Esophagus squamous epithelium (tissue), 5 donors: ENCODE measurements at regions not wholly inside any gene's neighbourhood (a gene's known extent, or its start where the extent isn't known, plus 50 kb on each side); places are given as distances from the start of the nearest gene placed in this dataset.

ENCODE experiments used
- DNase-seq: peaks from one replicate; lab custom pipeline; 2025; lab: John Stamatoyannopoulos, UW
- H3K27ac ChIP-seq, 4 donors: fragments of 200-600 bp; sonication (generic); one replicate each; pipeline ENCODE4 v1.5.1; 2016 to 2019; ENCODE audit warnings: mild to moderate bottlenecking in 1 of 4
- H3K27me3 ChIP-seq, 4 donors: fragments of 200-600 bp; sonication (generic); 1 replicate in 3 of 4; 2 replicates in 1 of 4; pipeline versions ENCODE4 v1.5.1 to v1.6.0; 2017 to 2021; ENCODE audit warnings: antibody characterized with exemption in 1 of 4
- H3K36me3 ChIP-seq, 3 donors: fragments of 200-600 bp; sonication (generic); one replicate each; pipeline ENCODE4 v1.5.1; 2016 to 2019
- H3K4me1 ChIP-seq, 3 donors: fragments of 200-600 bp; sonication (generic); one replicate each; pipeline ENCODE4 v1.5.1; 2017 to 2019
- H3K4me3 ChIP-seq, 4 donors: fragments of 200-600 bp; sonication (generic); 1 replicate in 3 of 4; 2 replicates in 1 of 4; pipeline ENCODE4 v1.5.1; 2016 to 2019; ENCODE audit warnings: mild to moderate bottlenecking in 2 of 4, moderate library complexity in 1 of 4
- H3K9me3 ChIP-seq, 3 donors: fragments of 200-600 bp; sonication (generic); one replicate each; pipeline ENCODE4 v1.5.1; 2016 to 2019
- CTCF ChIP-seq, 6 experiments: fragments of 450-650 bp in 4 of 6; fragments of 200-600 bp in 2 of 6; sonication (generic) in 2 of 6; IDR thresholded peaks; one replicate each; pipeline ENCODE4 v1.5.1; 2016 to 2019; ENCODE audit warnings: antibody characterized with exemption in 6 of 6, mild to moderate bottlenecking in 4 of 6, moderate library complexity in 4 of 6
- POLR2A ChIP-seq, 4 donors: fragments of 450-650 bp; IDR thresholded peaks; one replicate each; pipeline ENCODE4 v1.6.1; 2017; ENCODE audit warnings: antibody characterized with exemption in 4 of 4, mild to moderate bottlenecking in 4 of 4, moderate library complexity in 3 of 4
- WGBS, 2 donors: methylation state at CpG; one replicate each; pipeline ENCODE4 v1.1.5; 2018; 5-methylcytosine and 5-hydroxymethylcytosine counted together
- intact Hi-C: fragments of 100-400 bp; cut with DNase I; formaldehyde crosslinking; loops from one replicate; pipeline ENCODE4 v1.15.0; 2022
- donor health status: DM: yes; HTN: yes; CAD: no.

- no peaks in the 10 kb centered on the region for H3K9me3 ChIP-seq
- DNase-seq = no peak
- intact Hi-C loops = no loop called here
- no peaks in the 10 kb centered on the region for H3K36me3 ChIP-seq
- peaks cover 0 to 8% (median 0%) of the 10 kb centered on the region in 4 donors for H3K27me3 ChIP-seq
- peaks cover 0 to 31% (median 10%) of the 10 kb centered on the region in 3 donors for H3K4me1 ChIP-seq
- H3K4me3 ChIP-seq = no peak overlapping the region
- H3K27ac ChIP-seq = no peak overlapping the region
- TF ChIP-seq POLR2A (IDR thresholded peaks at IDR 0.05) (no peak), CTCF (IDR thresholded peaks at IDR 0.05) (no peak)
Observed at GRCh38 chr2:216763396-216763795, 68.0 kb upstream of the IGFBP5 start.

DNA sequence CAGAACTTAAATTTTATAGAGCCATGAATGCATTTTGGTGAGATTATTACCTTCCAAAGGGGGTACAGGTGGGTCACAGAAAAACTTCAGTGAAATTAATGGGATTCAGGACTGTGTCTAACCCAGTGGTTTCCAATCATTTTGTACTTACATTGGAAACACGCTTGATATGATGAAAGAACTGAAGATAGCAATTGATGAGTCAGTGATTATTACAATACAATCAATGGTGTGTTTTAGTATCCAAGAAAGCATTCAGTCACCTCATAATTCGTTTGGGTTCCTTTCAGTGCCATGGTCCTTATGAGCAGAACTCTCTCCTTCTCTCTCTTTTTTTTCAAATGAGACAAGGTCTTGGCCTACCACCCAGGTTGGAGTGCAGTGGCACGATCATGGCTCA lies 66.5 kb upstream of the IGFBP5 start:
- H3K27ac ChIP-seq = no peak overlapping the region

DNA sequence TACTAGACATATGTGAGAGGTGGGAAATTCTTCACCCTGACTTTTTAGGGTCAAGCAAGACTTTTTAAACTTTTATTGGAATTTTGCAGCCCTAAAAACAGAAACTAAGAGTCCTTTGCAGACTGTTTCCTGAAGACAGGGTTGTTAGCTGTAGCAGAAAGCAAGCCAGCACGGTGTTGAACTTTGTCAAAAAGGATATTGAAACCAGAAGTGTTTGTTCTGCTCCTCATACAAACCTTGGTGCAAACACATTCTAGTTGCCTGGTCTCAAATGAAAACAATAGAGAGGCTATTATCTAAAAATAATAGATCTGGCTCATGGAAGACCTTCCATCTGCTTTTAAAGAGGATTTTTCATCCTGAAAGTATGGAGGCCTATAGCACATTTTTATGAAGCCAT lies 65.8 kb upstream of the IGFBP5 start:
- Histone ChIP-seq H3K36me3 (no peaks in the 10 kb centered on the region), H3K9me3 (no peaks in the 10 kb centered on the region), H3K4me3 (no peak overlapping the region), H3K27ac (no peak overlapping the region), H3K27me3 (peaks cover 0 to 8% (median 0%) of the 10 kb centered on the region in 4 donors), H3K4me1 (peaks cover 4 to 42% (median 12%) of the 10 kb centered on the region in 3 donors)
- WGBS, 2 donors = 19 to 21% methylated on average over 1 of the region's 1 CpG
- DNase-seq = no peak
- TF ChIP-seq CTCF (IDR thresholded peaks at IDR 0.05) (no peak), POLR2A (IDR thresholded peaks at IDR 0.05) (no peak)
- intact Hi-C loops = no loop called here

More for the DNA sequence above, 66.5 kb upstream of the IGFBP5 start:
- Histone ChIP-seq H3K4me3 (no peak overlapping the region), H3K4me1 (peaks cover 4 to 42% (median 15%) of the 10 kb centered on the region in 3 donors), H3K27me3 (peaks cover 0 to 8% (median 0%) of the 10 kb centered on the region in 4 donors), H3K9me3 (no peaks in the 10 kb centered on the region), H3K36me3 (no peaks in the 10 kb centered on the region)
- no peak for DNase-seq
- no peak for TF ChIP-seq POLR2A (IDR thresholded peaks at IDR 0.05)
- TF ChIP-seq CTCF (IDR thresholded peaks at IDR 0.05) = no peak
- intact Hi-C loops = no loop called here
- 75 to 84% methylated on average over 3 of the region's 3 CpGs for WGBS, 2 donors

- intact Hi-C loops = no loop called here
- Histone ChIP-seq H3K27me3 (no peaks in the 10 kb centered on the region), H3K36me3 (no peaks in the 10 kb centered on the region), H3K9me3 (no peaks in the 10 kb centered on the region), H3K4me3 (no peak overlapping the region), H3K4me1 (peaks cover 4 to 61% (median 14%) of the 10 kb centered on the region in 3 donors), H3K27ac (peak overlapping the region in 2 of 4 donors; percentile 9 to 32)
- 30 to 42% methylated on average over 7 to 8 of the region's 8 CpGs for WGBS, 2 donors
- no peak for DNase-seq
- TF ChIP-seq CTCF (IDR thresholded peaks at IDR 0.05) = no peak
Observed at GRCh38 chr2:216758256-216759155, 63.2 kb upstream of the IGFBP5 start.

DNA sequence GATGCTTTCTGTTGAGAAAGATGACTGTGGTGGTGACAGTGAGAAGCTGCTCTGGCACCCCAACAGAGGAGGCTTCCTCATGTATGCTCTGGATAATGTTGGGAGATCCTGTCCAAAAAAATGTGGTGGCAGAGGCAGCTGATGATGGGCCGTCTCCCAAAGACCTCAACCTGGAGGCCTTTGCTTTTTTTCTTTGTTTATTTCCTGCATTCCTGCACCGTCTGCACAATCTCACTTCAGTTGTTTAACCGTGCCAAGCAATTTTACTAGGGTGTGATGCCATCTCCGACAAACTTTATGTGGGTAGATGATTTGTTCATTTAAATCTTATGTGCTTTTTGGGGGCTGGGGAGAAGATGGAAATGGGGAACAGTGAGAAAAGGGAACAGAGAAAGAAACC lies 62.2 kb upstream of the IGFBP5 start:
- Histone ChIP-seq H3K4me3 (no peak overlapping the region), H3K4me1 (peaks cover 4 to 70% (median 14%) of the 10 kb centered on the region in 3 donors), H3K27ac (no peak overlapping the region), H3K27me3 (no peaks in the 10 kb centered on the region), H3K36me3 (no peaks in the 10 kb centered on the region), H3K9me3 (no peaks in the 10 kb centered on the region)
- 36 to 49% methylated on average over 4 of the region's 4 CpGs for WGBS, 2 donors
- intact Hi-C loops = no loop called here
- DNase-seq = no peak
- TF ChIP-seq CTCF (IDR thresholded peaks at IDR 0.05) = no peak
- no peak for TF ChIP-seq POLR2A (IDR thresholded peaks at IDR 0.05)
